Parathyroid adenoma (tissue), 2 donors: ENCODE measurements at regions not wholly inside any gene's neighbourhood (a gene's known extent, or its start where the extent isn't known, plus 50 kb on each side); places are given as distances from the start of the nearest gene placed in this dataset.

ENCODE experiments used
- H2AFZ ChIP-seq: fragments of 300-600 bp; sonication (generic); one replicate; pipeline ENCODE4 v1.7.0; 2017; ENCODE audit warnings: antibody characterized with exemption, mild to moderate bottlenecking
- H3K27ac ChIP-seq: fragments of 300-600 bp; sonication (generic); one replicate; pipeline ENCODE4 v1.7.0; 2017
- H3K27me3 ChIP-seq: fragments of 300-600 bp; sonication (generic); one replicate; pipeline ENCODE4 v1.7.0; 2017; ENCODE audit warnings: low read length; ENCODE audit not compliant: control insufficient read depth, insufficient read depth
- H3K36me3 ChIP-seq: fragments of 300-600 bp; sonication (generic); one replicate; pipeline ENCODE4 v1.7.0; 2017; ENCODE audit warnings: low read length; ENCODE audit not compliant: control insufficient read depth, insufficient read depth
- H3K4me1 ChIP-seq: fragments of 300-600 bp; sonication (generic); one replicate; pipeline ENCODE4 v1.7.0; 2017; ENCODE audit warnings: control low read depth
- H3K4me2 ChIP-seq: fragments of 300-600 bp; sonication (generic); one replicate; pipeline ENCODE4 v1.7.0; 2017; ENCODE audit warnings: low read length
- H3K4me3 ChIP-seq: fragments of 300-600 bp; sonication (generic); one replicate; pipeline ENCODE4 v1.7.0; 2017; ENCODE audit warnings: low read depth, low read length
- H3K79me2 ChIP-seq: fragments of 300-600 bp; sonication (generic); one replicate; pipeline ENCODE4 v1.7.0; 2017; ENCODE audit warnings: control low read depth
- H3K9ac ChIP-seq: fragments of 300-600 bp; sonication (generic); one replicate; pipeline ENCODE4 v1.7.0; 2017; ENCODE audit warnings: mild to moderate bottlenecking
- H3K9me3 ChIP-seq: fragments of 300-600 bp; sonication (generic); one replicate; pipeline ENCODE4 v1.7.0; 2017; ENCODE audit warnings: low read length; ENCODE audit not compliant: control insufficient read depth
- CTCF ChIP-seq: fragments of 300-600 bp; sonication (generic); IDR thresholded peaks from one replicate; pipeline ENCODE4 v1.7.0; 2017; ENCODE audit warnings: antibody characterized with exemption, mild to moderate bottlenecking
- donor health status: primary hyperparathyroidism.

DNA sequence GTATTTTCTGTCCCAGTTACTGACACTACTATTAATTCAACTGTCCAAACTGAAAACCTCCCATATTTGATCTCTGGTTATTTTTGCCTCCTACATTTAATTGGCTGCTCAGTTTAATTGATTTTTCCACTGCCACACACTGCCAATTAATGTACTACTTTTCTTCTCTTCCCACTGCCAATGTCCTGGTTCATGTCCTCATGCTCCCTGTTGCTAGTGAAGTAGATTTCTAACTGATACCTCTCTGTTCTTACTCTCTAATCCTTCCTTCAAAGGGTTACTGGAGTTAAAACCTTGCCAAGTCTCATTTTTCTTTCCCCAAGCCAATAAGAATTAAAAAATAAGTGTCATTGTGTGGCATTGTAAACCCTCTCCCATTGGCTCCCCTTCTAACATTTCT is 440.6 kb upstream of the JAG1 start:
- Histone ChIP-seq H3K4me3 (no peak overlapping the region), H3K79me2 (no peaks in the 10 kb centered on the region), H3K4me2 (no peak overlapping the region), H3K27me3 (no peaks in the 10 kb centered on the region), H3K9ac (no peak overlapping the region), H3K27ac (no peak overlapping the region), H3K36me3 (no peaks in the 10 kb centered on the region), H3K4me1 (no peaks in the 10 kb centered on the region), H2AFZ (no peak overlapping the region), H3K9me3 (no peaks in the 10 kb centered on the region)
- no peak for TF ChIP-seq CTCF

GRCh38 chr20:11117808-11118528 is 444.2 kb upstream of the JAG1 start:
- Histone ChIP-seq H2AFZ (no peak overlapping the region), H3K4me2 (no peak overlapping the region), H3K4me1 (no peaks in the 10 kb centered on the region), H3K79me2 (no peaks in the 10 kb centered on the region), H3K4me3 (no peak overlapping the region), H3K27ac (no peak overlapping the region), H3K9me3 (no peaks in the 10 kb centered on the region), H3K27me3 (no peaks in the 10 kb centered on the region), H3K9ac (no peak overlapping the region), H3K36me3 (no peaks in the 10 kb centered on the region)
- no peak for TF ChIP-seq CTCF

DNA sequence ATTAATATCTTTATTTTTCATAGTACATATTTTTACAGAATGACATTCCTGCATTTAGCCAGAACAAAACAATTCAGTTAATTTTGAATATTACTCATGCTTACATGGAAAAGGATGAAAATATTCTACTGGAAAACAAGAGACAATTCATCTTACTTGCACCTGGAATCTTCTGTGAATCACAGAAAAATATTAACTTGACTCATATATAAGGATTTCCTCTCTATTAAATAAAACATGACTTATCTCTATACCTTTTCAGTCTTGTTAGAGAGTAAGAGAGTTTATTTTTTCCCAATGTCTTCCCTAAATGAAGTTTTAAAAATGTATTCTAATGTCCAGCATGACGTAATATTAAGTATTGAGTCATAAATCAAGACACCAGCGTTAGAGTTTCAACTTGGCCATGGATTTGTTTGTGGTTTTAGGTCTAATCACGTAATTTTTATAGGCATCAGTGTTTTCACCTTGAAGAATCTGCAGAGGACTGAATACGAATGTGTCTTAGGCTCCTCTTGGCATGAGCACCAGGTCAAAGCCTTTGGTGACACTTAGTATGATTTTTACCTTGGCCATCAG is 445.1 kb upstream of the JAG1 start:
- Histone ChIP-seq H3K4me2 (no peak overlapping the region), H3K4me1 (no peaks in the 10 kb centered on the region), H3K36me3 (no peaks in the 10 kb centered on the region), H3K79me2 (no peaks in the 10 kb centered on the region), H2AFZ (no peak overlapping the region), H3K27me3 (no peaks in the 10 kb centered on the region), H3K9ac (no peak overlapping the region), H3K9me3 (no peaks in the 10 kb centered on the region), H3K4me3 (no peak overlapping the region), H3K27ac (no peak overlapping the region)
- TF ChIP-seq CTCF, result no peak

- Histone ChIP-seq H3K27me3 (no peaks in the 10 kb centered on the region), H3K9me3 (no peaks in the 10 kb centered on the region), H3K4me1 (no peaks in the 10 kb centered on the region), H3K4me2 (no peak overlapping the region), H3K36me3 (no peaks in the 10 kb centered on the region), H3K9ac (no peak overlapping the region), H2AFZ (no peak overlapping the region), H3K27ac (no peak overlapping the region), H3K4me3 (no peak overlapping the region), H3K79me2 (no peaks in the 10 kb centered on the region)
- no peak for TF ChIP-seq CTCF
Observed at GRCh38 chr20:11119573-11119972, 445.8 kb upstream of the JAG1 start.

DNA sequence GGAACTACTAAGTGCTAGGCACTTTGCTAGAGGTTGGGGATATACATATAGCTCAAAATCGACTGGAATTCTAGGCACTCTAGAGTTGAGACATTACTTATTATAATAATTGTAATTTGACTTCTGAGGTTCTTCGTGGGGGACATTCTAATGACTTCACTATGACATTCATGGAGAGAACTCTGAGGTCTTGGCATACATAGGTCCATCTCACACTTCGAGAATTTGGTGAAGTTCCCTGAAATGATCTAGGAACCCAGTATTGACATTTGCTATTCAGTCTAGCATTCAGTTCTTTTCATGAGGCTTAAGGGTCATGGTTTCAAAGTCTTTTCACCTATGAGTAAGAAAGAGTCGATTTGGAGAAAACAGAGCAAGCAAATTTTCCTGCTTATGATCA is 446.6 kb upstream of the JAG1 start:
- no peaks in the 10 kb centered on the region for H3K9me3 ChIP-seq
- no peak overlapping the region for H2AFZ ChIP-seq
- H3K4me3 ChIP-seq, result no peak overlapping the region
- H3K27ac ChIP-seq, result no peak overlapping the region
- no peaks in the 10 kb centered on the region for H3K36me3 ChIP-seq
- H3K4me1 ChIP-seq, result peaks cover 5% of the 10 kb centered on the region
- H3K4me2 ChIP-seq, result no peak overlapping the region
- no peaks in the 10 kb centered on the region for H3K79me2 ChIP-seq
- H3K9ac ChIP-seq, result no peak overlapping the region
- no peak for TF ChIP-seq CTCF
- no peaks in the 10 kb centered on the region for H3K27me3 ChIP-seq
